ENCODE measurements at regions not wholly inside any gene's neighbourhood (a gene's known extent, or its start where the extent isn't known, plus 50 kb on each side); places are given as distances from the start of the nearest gene placed in this dataset.
A peak's percentile ranks its signal among the peaks of the same experiment; 100 is the strongest.

- H3K79me2 ChIP-seq (replicated peaks; ENCODE audit: insufficient read depth): no peaks in the 10 kb centered on the region
- TF ChIP-seq CREB1 (CRISPR knock-in tag; IDR thresholded peaks at IDR 0.05; ENCODE audit: low read depth): no peak
- TF ChIP-seq EZH2phosphoT487 (IDR thresholded peaks at IDR 0.05; ENCODE audit: unreplicated experiment): no peak
- TF ChIP-seq ZNF462 (CRISPR knock-in tag; IDR thresholded peaks at IDR 0.05): no peak
- TF ChIP-seq, protein P1, sequence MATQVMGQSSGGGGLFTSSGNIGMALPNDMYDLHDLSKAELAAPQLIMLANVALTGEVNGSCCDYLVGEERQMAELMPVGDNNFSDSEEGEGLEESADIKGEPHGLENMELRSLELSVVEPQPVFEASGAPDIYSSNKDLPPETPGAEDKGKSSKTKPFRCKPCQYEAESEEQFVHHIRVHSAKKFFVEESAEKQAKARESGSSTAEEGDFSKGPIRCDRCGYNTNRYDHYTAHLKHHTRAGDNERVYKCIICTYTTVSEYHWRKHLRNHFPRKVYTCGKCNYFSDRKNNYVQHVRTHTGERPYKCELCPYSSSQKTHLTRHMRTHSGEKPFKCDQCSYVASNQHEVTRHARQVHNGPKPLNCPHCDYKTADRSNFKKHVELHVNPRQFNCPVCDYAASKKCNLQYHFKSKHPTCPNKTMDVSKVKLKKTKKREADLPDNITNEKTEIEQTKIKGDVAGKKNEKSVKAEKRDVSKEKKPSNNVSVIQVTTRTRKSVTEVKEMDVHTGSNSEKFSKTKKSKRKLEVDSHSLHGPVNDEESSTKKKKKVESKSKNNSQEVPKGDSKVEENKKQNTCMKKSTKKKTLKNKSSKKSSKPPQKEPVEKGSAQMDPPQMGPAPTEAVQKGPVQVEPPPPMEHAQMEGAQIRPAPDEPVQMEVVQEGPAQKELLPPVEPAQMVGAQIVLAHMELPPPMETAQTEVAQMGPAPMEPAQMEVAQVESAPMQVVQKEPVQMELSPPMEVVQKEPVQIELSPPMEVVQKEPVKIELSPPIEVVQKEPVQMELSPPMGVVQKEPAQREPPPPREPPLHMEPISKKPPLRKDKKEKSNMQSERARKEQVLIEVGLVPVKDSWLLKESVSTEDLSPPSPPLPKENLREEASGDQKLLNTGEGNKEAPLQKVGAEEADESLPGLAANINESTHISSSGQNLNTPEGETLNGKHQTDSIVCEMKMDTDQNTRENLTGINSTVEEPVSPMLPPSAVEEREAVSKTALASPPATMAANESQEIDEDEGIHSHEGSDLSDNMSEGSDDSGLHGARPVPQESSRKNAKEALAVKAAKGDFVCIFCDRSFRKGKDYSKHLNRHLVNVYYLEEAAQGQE (IDR thresholded peaks at IDR 0.05; ENCODE audit: unreplicated experiment): no peak
- TF ChIP-seq ZNF331 (CRISPR knock-in tag; IDR thresholded peaks at IDR 0.05; ENCODE audit: low read depth): no peak
- no peak for TF ChIP-seq STAT1 (IDR thresholded peaks at IDR 0.05; ENCODE audit: unreplicated experiment)
- TF ChIP-seq ETS1 (IDR thresholded peaks at IDR 0.05): no peak
- no peaks in the 10 kb centered on the region for H3K36me3 ChIP-seq (ENCODE audit: insufficient read depth)
- H3K4me1 Mint-ChIP-seq: peaks cover 12% of the 10 kb centered on the region
- ATAC-seq: peak; percentile 93
- no peaks in the 10 kb centered on the region for H3F3A ChIP-seq (replicated peaks; ENCODE audit: low read depth)
- H3K4me1 ChIP-seq (ENCODE audit: insufficient read depth): peaks cover 5% of the 10 kb centered on the region; the same call in 1 of the 2 replicates
- H3K4me2 ChIP-seq: peak overlapping the region; percentile 35
- H3K27me3 Mint-ChIP-seq (ENCODE audit: insufficient read depth, low read depth, poor library complexity): no peaks in the 10 kb centered on the region
- 0 out of 3 replicates have a peak overlapping the region, but pooled peaks have one; percentile 14 for H3K4me3 Mint-ChIP-seq
- H3K9me2 ChIP-seq (ENCODE audit: insufficient read depth): no peaks in the 10 kb centered on the region
- no peak overlapping the region; the same call in 1 of the 2 replicates for H3K27ac ChIP-seq (ENCODE audit: low read depth)
- no peaks in the 10 kb centered on the region for H3K27me3 ChIP-seq (ENCODE audit: insufficient read depth)
- H3K4me3 ChIP-seq: no peak overlapping the region
- no peaks in the 10 kb centered on the region for H4K20me1 ChIP-seq (replicated peaks; ENCODE audit: insufficient read depth)
- H3K36me3 Mint-ChIP-seq (ENCODE audit: low read depth): peaks cover 16% of the 10 kb centered on the region; the same call in 2 of the 3 replicates
- no peak overlapping the region for H2AFZ ChIP-seq
- peak; percentile 38 for DNase-seq (ENCODE audit: low spot score)
- H3K27ac Mint-ChIP-seq: peak overlapping the region; percentile 90; the same call in 1 of the 2 replicates
- peaks cover 33% of the 10 kb centered on the region; the same call in 2 of the 3 replicates for H3K9me3 Mint-ChIP-seq
These were observed 175.8 kb upstream of the MTMR8 start for GRCh38 chrX:64571011-64571410.

Measured in GM23338 (cell line).